Chondrocyte (in vitro differentiated cells): ENCODE measurements at regions not wholly inside any gene's neighbourhood (a gene's known extent, or its start where the extent isn't known, plus 50 kb on each side); places are given as distances from the start of the nearest gene placed in this dataset.

ENCODE experiments used
- DNase-seq: peaks from one replicate; pipeline ENCODE4 v3.0.0; 2021; ENCODE audit warnings: mixed read lengths, low spot score
- H3K27ac Mint-ChIP-seq: one replicate; pipeline ENCODE4 v1.8.0; 2021; ENCODE audit warnings: mild to moderate bottlenecking, moderate library complexity, mixed read lengths; ENCODE audit not compliant: unreplicated experiment
- H3K27me3 Mint-ChIP-seq: 2 replicates; pipeline ENCODE4 v1.8.0; 2021; ENCODE audit warnings: low read depth, mixed read lengths
- H3K36me3 Mint-ChIP-seq: 2 replicates; pipeline ENCODE4 v1.8.0; 2021; ENCODE audit warnings: low read depth, mixed read lengths
- H3K4me1 Mint-ChIP-seq: 2 replicates; pipeline ENCODE4 v1.8.0; 2021; ENCODE audit warnings: low read depth, mild to moderate bottlenecking, mixed read lengths
- H3K4me3 Mint-ChIP-seq: one replicate; pipeline ENCODE4 v1.8.0; 2021; ENCODE audit warnings: mild to moderate bottlenecking, moderate library complexity, mixed read lengths; ENCODE audit not compliant: unreplicated experiment
- H3K9me3 Mint-ChIP-seq: 2 replicates; pipeline ENCODE4 v1.8.0; 2021; ENCODE audit warnings: low read depth, mixed read lengths
- CTCF ChIP-seq: fragments of 200-600 bp; sonication (generic); IDR thresholded peaks from 2 replicates; pipeline ENCODE4 v1.5.0; 2021; ENCODE audit warnings: antibody characterized with exemption, mild to moderate bottlenecking, moderate library complexity

- H3K36me3 Mint-ChIP-seq: no peaks in the 10 kb centered on the region
- no peak for DNase-seq
- H3K27me3 Mint-ChIP-seq: no peaks in the 10 kb centered on the region
- no peak overlapping the region for H3K27ac Mint-ChIP-seq
- TF ChIP-seq CTCF: no peak
- no peaks in the 10 kb centered on the region for H3K4me1 Mint-ChIP-seq
- H3K9me3 Mint-ChIP-seq: no peaks in the 10 kb centered on the region
- H3K4me3 Mint-ChIP-seq: no peak overlapping the region
Observed at GRCh38 chr3:162538491-162538890, 1041.9 kb downstream of the OTOL1 start.

GRCh38 chr3:162538906-162539305 is 1042.3 kb downstream of the OTOL1 start:
- Mint-ChIP-seq H3K27me3 (no peaks in the 10 kb centered on the region), H3K9me3 (no peaks in the 10 kb centered on the region), H3K36me3 (no peaks in the 10 kb centered on the region), H3K4me1 (no peaks in the 10 kb centered on the region), H3K4me3 (no peak overlapping the region), H3K27ac (no peak overlapping the region)
- DNase-seq: no peak
- no peak for TF ChIP-seq CTCF

- no peak for TF ChIP-seq CTCF
- Mint-ChIP-seq H3K4me1 (no peaks in the 10 kb centered on the region), H3K4me3 (no peak overlapping the region), H3K27ac (no peak overlapping the region), H3K9me3 (no peaks in the 10 kb centered on the region), H3K27me3 (no peaks in the 10 kb centered on the region), H3K36me3 (no peaks in the 10 kb centered on the region)
- no peak for DNase-seq
Observed at GRCh38 chr3:162540421-162540820, 1043.8 kb downstream of the OTOL1 start.

GRCh38 chr3:162541923-162542322 is 1045.3 kb downstream of the OTOL1 start:
- Mint-ChIP-seq H3K27ac (no peak overlapping the region), H3K4me1 (no peaks in the 10 kb centered on the region), H3K9me3 (no peaks in the 10 kb centered on the region), H3K36me3 (no peaks in the 10 kb centered on the region), H3K4me3 (no peak overlapping the region), H3K27me3 (no peaks in the 10 kb centered on the region)
- no peak for DNase-seq
- no peak for TF ChIP-seq CTCF

- H3K9me3 Mint-ChIP-seq: no peaks in the 10 kb centered on the region
- H3K27me3 Mint-ChIP-seq: no peaks in the 10 kb centered on the region
- DNase-seq: no peak
- no peaks in the 10 kb centered on the region for H3K36me3 Mint-ChIP-seq
- TF ChIP-seq CTCF: no peak
- H3K4me1 Mint-ChIP-seq: no peaks in the 10 kb centered on the region
- no peak overlapping the region for H3K27ac Mint-ChIP-seq
- H3K4me3 Mint-ChIP-seq: no peak overlapping the region
Observed at GRCh38 chr3:162544246-162544645, 1047.6 kb downstream of the OTOL1 start.
